ENCODE measurements at regions not wholly inside any gene's neighbourhood (a gene's known extent, or its start where the extent isn't known, plus 50 kb on each side); places are given as distances from the start of the nearest gene placed in this dataset.

- DNase-seq, result no peak
Observed at GRCh38 chr6:108751851-108752732, 96.1 kb upstream of the ARMC2 start.

GRCh38 chr6:108752733-108753590 is 95.3 kb upstream of the ARMC2 start:
- no peak for DNase-seq

GRCh38 chr6:108755257-108756240 is 92.7 kb upstream of the ARMC2 start:
- DNase-seq, result no peak

GRCh38 chr6:108757357-108757756 is 90.9 kb upstream of the ARMC2 start:
- no peak for DNase-seq

GRCh38 chr6:108758884-108759283 is 89.3 kb upstream of the ARMC2 start:
- DNase-seq, result no peak

GRCh38 chr6:108760126-108761050 is 87.8 kb upstream of the ARMC2 start:
- DNase-seq, result no peak

- no peak for DNase-seq
Observed at GRCh38 chr6:108762394-108762793, 85.8 kb upstream of the ARMC2 start.

GRCh38 chr6:108763931-108764579 is 84.2 kb upstream of the ARMC2 start:
- no peak for DNase-seq

- no peak for DNase-seq
Observed at GRCh38 chr6:108764580-108764950, 83.7 kb upstream of the ARMC2 start.

GRCh38 chr6:108765495-108765894 is 82.7 kb upstream of the ARMC2 start:
- DNase-seq, result no peak

GRCh38 chr6:108766419-108766818 is 81.8 kb upstream of the ARMC2 start:
- no peak for DNase-seq

- DNase-seq, result no peak
Observed at GRCh38 chr6:108766886-108767285, 81.3 kb upstream of the ARMC2 start.

- no peak for DNase-seq
Observed at GRCh38 chr6:108767418-108768165, 80.6 kb upstream of the ARMC2 start.

GRCh38 chr6:108768166-108768555 is 80.1 kb upstream of the ARMC2 start:
- DNase-seq, result no peak

GRCh38 chr6:108768792-108769524 is 79.3 kb upstream of the ARMC2 start:
- no peak for DNase-seq

GRCh38 chr6:108771421-108771820 is 76.8 kb upstream of the ARMC2 start:
- DNase-seq, result no peak

- DNase-seq, result no peak
Observed at GRCh38 chr6:108774555-108774954, 73.7 kb upstream of the ARMC2 start.

- no peak for DNase-seq
Observed at GRCh38 chr6:108777536-108777935, 70.7 kb upstream of the ARMC2 start.

GRCh38 chr6:108778421-108779186 is 69.6 kb upstream of the ARMC2 start:
- no peak for DNase-seq

Data from central memory CD4-positive, alpha-beta T cell (primary cell).